Stimulated activated CD4-positive, alpha-beta T cell treated with anti-CD3 and anti-CD28 coated beads, Interleukin-1b, Interleukin-23, amount 100 ng/mL, for 1 hour (primary cell): ENCODE measurements at regions not wholly inside any gene's neighbourhood (a gene's known extent, or its start where the extent isn't known, plus 50 kb on each side); places are given as distances from the start of the nearest gene placed in this dataset.
"Not testable (repeated sequence)": the region's sequence is repeated elsewhere in the genome, so short reads cannot be mapped to it uniquely, and the experiment has no call there.

Experiments used
- DNase-seq, 2 donors: peaks; one replicate each; pipeline ENCODE4 v3.0.0-alpha.2; 2020; ENCODE audit warnings: low read depth in 2 of 2

DNA sequence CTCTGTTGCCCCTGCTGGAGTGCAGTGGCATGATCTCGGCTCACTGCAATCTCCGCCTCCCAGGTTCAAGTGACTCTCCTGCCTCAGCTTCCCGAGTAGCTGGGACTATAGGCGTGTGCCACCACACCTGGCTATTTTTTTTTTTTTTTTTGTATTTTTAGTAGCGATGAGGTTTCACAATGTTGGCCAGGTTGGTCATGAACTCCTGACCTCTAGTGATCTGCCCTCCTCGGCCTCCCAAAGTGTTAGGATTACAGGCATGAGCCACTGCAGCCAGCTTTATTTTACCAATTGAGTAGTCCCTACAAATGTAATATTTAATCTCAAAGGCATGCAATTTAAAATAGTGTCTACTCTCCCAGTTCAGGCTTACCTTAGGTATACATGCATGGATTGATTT is 1487.2 kb upstream of the WWC1 start:
- not testable (repeated sequence) for DNase-seq

DNA sequence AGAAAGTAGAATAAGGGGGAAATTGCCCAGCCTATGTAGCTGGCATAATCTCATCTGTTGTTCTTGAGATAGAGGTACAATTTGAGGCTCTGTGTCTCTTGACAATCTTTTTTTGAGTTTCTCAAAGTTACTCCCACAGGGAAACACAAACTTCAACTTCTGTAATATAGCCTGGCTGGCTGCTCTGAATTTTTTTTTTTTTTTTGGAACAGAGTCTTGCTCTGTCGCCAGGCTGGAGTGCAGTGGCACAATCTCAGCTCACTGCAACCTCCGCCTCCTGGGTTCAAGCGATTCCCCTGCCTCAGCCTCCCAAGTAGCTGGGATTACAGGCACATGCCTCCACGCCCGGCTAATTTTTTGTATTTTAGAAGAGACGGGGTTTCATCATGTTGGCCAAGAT is 1486.8 kb upstream of the WWC1 start:
- DNase-seq, result not testable (repeated sequence)

DNA sequence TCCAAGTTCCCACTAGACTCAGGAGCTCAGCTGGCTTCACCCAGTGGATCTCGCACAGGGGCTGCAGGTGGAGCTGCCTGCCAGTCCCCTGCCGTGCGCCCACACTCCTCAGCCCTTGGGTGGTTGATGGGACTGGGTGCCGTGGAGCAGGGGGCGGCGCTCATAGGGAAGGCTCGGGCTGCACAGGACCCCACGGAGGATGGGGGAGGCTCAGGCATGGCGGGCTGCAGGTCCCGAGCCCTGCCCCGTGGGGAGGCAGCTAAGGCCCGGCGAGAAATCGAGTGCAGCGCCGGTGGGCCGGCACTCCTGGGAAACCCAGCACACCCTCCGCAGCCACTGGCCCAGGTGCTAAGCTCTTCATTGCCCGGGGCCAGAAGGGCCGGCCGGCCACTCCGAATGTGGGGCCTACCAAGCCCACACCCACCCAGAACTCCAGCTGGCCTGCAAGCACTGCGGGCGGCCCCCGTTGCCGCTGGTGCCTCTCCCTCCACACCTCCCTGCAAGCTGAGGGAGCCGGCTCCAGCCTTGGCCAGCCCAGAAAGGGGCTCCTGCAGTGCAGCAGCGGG is 1481.3 kb upstream of the WWC1 start:
- not testable (repeated sequence) for DNase-seq

DNA sequence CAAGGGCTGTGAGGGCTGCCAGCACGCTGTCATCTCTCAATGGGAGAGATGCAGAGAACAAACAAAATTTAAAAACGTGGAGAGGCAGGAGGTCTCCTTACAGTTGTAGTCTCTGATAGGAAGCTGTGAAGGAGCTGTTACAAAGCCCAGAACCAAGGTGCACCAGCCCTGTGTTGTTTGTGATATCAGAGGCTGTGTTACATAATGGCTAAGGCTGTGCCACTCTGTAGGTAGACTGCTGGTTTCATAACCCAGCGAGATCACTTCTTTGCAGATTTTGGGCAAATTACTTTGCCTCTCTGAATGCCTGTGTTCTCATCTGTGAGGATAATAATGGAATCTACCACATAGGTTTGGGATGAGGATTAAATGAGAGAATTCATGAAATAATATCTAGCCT is 1480.7 kb upstream of the WWC1 start:
- DNase-seq, result no peak

DNA sequence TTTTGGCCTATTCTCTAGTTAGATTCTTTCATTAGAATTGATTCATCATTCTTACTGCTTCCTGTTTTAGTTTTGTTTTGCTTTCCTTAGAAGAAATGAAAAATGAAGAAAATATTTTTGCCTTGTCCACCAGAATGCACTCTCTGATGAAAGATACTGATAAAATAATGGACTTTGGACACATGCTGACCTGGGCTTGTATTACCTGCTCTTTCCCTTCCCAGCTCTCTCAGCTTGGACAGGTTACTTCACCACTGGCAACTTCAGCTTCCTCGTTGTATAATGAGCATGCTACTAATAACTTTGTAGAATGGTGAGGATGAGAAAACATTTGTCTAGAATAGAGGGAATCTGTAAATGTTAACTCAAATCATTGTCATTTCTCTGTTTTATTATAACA is 1468.1 kb upstream of the WWC1 start:
- DNase-seq, result no peak

DNA sequence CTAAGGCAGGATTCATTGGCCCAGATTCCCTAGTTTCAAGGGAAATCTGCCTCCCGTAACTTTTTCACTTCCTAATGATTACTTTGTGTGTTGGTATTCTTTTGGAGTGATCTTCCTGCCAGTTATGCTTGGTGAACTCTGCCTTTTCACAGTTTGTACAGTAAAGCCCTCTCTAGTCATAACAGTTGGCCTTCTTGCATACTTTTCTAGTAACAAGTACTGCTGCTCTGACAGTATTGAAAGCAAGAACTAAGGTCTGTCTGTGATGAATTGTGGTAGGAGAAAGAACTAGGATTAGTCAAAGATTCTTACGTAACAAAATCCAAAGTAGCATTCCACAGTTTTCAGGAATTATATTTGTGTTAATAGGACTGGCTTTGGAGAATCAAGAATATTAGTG is 1457.2 kb upstream of the WWC1 start:
- no peak for DNase-seq

DNA sequence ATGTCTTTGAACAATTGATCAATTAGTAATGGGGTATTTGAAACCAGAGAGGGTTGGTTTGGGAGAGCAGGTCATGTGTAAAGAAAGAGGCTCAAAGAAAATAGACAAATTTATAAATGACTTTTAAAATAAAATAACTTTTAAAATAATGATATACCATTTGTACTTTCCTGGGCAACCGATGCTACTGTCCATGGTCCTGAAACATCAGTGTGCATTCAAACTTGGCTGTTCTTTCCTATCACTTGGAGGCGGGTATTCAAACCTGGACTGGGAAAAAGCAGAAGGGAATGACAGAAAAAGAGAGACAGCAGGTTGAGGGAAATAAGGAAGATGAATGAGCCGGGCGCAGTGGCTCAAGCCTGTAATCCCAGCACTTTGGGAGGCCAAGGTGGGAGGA is 1446.4 kb upstream of the WWC1 start:
- no peak for DNase-seq

DNA sequence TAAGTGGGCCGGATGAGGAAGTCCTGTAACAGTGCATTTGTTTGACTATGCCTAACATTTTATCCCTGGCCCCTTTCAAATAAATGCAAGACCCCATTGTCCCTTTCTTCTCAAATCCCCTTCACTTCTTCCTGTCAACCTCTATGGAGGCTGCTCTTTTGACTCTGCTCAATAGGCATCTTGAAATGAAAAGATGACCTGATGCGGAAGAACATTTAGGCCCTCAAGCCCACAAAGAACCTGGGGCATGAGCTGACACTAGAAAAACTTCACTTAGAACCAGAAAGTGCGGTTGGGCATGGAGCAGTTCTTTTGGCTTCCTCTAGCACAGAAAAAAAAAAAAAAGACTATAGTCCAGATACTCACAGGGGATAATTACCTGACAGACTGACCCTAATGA is 1434.7 kb upstream of the WWC1 start:
- DNase-seq, result no peak

DNA sequence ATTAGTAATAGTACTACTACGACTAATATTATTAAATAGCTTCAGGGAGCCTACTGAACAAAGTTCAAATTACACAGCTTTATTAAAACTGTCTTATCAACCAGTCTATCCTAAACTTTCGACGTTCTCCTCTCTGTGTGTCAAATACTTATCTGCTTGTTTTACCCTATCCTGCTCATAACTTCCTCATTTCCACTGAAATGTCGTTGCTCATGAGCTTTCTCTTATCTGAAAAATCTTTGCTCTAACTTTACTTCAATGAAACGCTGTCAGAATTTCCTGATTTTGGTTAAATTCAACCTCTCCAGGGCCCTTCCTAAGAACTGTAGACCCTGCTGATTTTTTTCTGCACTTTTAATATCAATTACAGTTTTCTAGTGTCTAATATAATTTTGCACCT is 1431.0 kb upstream of the WWC1 start:
- DNase-seq, result no peak

DNA sequence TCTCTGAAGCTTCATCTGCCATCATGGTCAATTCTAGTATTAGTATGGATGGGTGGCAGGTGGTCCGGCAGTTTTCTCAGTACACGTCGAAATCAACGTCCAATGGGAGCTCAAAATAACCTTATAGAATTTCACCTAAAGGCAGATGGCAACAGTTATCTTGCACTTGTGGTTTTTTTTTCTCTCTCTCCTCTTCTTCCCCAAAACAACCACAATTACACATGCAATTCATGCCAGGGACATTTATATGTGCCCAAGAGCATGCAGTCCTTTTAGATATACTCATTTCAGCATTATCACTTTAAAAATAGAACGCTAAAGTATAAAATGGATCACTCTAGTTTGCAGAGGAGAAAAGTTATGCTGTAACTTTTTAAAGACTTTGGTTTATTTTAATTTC is 1428.9 kb upstream of the WWC1 start:
- DNase-seq, result no peak

DNA sequence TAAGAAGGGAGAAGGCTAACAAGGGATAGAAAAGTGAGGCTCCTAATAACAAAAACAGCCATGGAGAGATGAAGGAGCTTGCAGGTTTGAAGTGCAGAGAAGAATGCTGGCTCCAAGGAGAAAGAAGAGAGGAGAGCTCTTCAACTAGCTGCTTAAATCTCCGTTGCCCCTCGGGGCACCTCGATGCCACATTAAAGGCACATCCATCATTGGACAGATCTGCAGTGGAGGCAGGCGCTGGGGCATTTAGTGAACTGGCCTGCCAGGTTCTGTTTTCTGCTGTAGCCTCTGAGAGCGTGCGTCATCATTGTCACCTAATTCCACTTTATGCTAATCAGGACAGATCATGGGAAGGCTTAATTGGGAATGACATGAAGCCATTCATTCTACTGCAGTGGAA is 1426.2 kb upstream of the WWC1 start:
- no peak for DNase-seq

DNA sequence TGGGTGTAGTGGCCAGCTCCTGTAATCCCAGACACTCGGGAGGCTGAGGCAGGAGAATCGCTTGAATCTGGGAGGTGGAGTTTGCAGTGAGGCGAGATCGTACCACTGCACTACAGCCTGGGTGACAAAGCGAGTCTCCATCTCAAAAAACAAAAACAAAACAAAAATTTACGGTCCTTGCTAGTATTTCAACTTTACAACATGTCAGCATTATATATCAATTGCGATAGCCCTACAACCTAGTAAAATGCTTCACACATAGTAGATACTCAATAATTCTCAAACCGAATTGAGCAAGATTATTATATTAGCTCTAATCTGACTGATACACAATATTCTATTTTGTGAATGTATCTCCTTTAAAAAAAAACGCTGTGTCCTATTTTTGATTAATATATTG is 1411.0 kb upstream of the WWC1 start:
- no peak for DNase-seq

DNA sequence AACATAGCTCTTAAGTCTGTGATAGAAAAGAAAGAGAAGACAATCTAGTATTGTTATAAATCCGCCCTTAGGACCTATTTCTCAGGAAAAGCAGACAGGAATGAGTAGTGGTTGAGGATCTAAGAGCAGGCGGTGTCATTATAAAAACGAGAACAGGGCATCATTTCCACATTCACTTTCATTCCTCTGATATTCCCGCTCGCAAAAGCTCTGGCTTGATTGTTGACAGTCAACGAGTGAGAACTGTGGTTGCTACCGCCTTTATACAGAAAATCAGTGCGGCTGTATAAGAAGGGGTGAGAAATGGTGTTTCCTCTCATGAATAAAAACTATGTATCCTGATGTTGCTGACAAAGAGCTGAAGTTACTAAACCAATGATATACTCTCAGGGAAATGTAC is 1409.6 kb upstream of the WWC1 start:
- no peak for DNase-seq

DNA sequence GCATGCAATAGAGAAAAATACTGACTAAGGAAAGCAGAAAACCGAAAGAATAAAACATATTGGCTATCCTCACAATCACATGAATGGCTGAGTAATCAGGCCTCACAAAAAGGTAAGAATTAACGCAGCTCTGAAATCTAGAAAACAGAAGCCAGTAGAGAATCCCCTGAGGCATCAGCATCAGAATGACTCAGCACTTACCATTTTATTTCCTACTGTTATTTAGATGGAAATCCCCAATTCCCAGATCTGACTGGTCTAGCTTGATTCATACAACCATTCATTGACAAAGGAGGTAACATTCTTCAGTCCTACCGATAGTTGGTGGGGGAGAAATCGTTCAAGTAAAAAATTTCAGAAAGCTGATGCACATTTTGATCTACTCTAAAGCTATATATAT is 1408.4 kb upstream of the WWC1 start:
- DNase-seq, result no peak

DNA sequence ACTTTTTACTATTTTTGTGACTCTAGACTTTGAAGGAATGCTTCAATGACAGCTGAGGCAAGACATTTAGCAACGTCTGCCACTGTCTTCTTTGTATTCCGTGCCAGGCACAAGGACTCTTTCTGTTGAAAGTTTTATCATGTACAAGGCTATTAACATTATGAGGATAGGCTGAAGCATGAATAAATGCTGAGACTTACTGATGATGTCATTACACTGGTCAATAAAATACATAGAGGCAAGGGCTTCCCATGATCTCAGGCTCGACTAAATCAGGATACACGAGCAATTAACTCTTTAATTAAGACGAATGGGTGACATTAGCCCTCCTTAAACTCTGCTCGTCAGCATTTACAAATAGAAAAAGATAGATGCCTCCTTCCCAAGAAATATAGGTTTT is 1393.3 kb upstream of the WWC1 start:
- DNase-seq, result no peak

DNA sequence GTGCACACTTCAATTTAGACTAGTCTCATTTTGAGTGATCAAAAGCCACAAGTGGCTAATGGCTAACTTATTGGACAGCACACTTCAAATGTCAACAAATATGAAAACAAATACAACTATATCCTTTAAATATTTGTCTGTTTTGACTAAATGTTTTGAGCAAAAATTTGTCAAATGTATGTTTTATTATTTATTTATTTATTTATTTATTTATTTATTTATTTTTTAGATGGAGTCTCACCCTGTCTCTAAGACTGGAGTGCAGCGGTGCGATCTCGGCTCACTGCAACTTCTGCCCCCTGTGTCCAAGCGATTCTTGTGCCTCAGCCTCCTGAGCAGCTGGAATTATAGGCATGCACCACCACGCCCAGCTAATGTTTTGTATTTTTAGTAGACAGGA is 1392.1 kb upstream of the WWC1 start:
- DNase-seq, result no peak

DNA sequence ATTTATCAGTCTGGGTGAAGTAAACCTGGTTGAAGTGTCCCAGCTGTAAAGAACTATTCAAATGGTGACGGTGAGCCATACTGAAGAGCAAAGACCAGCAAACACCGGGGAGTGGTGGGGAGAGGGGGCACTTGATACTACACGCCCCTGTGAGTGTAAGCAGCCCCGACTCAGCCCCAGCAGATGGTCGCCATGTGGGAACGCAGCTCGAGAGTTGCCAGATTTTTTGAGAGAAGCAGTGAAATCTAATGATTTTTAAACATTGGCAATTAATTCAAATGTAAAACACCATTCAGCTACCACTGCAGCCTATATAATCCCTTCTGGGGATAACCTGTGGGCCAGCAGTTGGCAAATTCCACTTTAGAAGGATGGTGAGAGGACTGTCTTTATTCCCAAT is 1386.9 kb upstream of the WWC1 start:
- no peak for DNase-seq

DNA sequence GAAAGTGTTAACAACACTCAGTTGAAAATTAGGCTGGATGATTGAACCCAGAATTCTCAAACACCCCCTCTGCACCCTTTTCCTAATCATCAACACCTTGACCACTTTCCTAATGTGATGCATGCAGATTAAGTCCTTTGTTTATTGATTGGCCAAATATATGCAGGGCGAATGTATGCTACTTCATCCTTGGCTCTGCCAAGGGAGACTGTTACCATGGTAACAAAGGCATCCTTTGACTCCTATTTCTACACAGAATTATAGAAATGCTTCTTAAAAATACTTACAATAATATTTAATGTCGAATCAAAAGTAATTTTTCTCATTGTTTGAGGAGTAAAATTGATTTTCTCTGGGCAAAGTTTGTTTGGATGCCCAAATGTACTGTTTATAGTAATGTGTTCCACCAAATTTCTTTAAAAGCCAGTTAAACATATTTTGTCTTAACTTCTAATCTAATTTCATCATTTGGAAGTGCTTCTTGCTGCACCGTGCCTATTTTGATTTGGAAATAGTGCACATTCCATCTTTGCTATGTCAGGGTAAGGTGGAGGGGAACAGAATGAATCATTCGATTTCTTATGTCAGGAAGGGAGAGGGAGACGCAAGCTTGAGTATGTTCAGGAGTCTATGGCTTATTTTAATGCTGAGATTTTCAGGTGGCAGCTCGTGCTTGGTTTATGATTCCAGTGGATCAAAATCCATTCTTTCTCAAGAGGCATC is 1384.3 kb upstream of the WWC1 start:
- DNase-seq, result no peak

DNA sequence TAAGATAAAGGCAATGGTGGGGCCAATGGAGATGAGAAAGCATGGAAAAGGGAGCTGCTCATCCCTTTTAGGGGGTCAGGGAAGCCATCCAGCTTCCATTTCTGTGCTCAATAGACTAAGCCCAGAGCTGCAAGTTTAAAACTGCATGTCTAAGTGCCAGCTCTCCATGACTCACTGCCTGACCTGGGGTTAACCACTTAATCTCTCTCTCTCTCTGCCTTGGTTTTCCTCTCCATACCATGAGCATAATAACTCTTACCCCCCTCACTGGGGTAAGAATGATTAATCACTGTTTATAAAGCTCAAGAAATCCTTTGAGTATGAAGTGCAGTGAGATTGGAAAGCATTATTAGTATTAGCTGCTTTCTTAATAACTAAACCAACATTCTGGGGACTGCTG is 1382.4 kb upstream of the WWC1 start:
- DNase-seq, result no peak

DNA sequence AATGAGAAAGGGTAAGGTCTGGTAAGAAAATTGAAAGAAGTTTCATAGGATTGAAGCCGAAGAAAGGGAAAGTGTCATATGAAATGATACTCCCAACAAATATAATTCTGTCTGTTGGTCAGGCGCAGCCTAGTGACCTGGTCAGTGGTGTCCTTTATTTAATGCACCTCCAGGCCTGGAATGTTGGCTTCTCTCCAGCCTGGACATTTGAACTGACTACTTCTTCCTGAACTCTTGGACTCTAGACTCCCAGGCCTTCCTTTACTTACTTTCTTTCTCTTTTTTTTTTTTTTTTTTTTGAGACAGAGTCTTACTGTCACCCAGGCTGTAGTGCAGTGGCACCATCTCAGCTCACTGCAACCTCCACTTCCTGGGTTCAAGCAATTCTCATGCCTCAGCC is 1381.5 kb upstream of the WWC1 start:
- no peak for DNase-seq

DNA sequence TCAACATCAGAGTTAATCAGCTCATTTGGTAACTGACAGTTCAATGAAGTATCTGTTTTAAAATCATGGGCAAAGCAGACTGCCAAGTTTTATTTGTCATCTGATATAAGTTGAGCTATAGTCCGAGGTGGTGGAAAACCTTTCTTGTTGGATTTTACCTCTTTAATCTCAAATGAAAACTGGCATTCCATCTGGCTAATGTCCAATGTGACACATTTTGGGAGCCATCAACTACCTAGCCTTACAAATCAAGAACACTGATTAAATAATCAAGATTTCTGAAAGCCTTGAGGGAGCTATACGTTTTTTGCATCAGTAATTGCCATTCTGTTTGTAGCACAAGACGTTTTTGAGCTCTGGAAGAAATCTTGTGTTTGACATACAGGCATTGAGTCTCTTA is 1380.5 kb upstream of the WWC1 start:
- no peak for DNase-seq

DNA sequence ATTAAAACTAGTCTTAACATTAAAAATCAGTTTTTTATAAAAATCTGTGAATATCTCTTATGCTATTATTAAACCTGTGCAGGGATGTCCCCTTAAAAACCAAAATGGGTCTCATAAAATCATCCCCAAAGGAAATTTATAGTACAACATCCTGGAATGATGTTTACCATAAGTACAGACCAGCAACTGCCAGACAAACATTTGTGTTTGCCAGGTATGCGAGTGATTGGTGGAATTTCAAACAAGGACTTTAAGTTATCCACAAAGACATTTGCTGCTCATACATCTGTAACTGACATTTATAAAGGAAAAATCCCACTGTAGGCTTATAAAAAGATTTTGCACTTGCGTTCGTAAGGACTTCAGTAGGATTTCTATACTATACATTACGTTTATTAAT is 1375.4 kb upstream of the WWC1 start:
- DNase-seq, result no peak

DNA sequence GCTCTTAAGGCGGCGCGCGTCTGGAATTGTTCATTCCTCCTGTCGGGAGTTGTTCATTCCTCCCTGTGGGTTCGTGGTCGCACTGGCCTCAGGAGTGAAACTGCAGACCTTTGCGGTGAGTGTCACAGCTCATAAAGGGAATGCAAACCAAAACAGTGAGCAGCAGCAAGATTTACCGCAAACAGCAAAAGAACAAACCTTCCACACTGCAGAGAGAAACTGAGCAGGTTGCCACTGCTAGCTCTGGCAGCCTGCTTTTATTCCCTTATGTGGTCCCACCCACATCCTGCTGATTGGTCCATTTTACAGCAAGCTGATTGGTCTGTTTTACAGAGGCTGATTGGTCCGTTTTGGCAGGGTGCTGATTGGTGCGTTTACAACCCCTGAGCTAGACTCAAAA is 1365.3 kb upstream of the WWC1 start:
- no peak for DNase-seq

DNA sequence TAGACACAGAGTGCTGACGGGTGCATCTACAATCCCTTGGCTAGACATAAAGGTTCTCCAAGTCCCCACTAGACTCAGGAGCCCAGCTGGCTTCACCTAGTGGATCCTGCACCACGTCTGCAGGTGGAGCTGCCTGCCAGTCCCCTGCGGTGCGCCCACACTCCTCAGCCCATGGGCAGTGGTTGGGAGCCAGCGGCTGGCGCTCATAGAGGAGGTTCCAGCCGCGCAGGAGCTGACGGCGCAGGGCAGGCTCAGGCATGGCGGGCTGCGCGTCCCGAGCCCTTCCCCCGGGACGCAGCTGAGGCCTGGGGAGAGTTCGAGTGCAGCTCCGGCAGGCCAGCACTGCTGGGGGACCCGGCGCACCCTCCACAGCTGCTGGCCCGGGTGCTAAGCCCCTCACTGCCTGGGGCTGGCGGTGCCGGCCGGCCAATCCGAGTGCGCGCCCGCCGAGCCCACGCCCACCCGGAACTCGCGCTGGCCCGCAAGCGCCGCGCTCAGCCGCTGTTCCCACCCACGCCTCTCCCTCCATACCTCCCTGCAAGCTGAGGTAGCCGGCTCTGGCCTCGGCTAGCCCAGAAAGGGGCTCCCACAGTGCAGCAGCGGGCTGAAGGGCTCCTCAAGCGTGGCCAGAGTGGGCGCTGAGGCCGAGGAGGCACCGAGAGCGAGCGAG is 1364.5 kb upstream of the WWC1 start:
- DNase-seq, result not testable (repeated sequence)
